ENCODE measurements at regions not wholly inside any gene's neighbourhood (a gene's known extent, or its start where the extent isn't known, plus 50 kb on each side); places are given as distances from the start of the nearest gene placed in this dataset.

DNA sequence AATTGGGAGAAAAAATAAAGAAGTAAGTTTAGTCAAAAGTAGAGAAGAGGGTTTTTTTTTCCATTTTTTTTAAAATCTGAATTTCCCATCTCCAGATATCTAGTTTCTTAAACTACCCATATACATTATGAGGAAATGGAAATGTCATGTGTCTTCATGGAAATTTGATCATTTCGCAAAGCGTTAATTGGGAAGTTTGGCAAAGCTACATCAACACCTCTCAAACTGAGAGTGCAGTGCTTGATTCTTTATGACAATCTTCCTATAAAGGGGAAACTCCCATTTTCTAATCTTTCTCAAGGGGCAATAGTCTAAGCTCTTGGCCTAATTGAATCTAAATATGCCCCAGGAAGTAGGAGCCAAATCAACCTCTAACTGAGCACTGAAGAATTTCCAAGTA lies 110.4 kb upstream of the INHBA start:
- Histone ChIP-seq H3K27me3 (ENCODE audit: low read depth, low read length) (peaks cover 33% of the 10 kb centered on the region), H3K9ac (ENCODE audit: low read length) (no peak overlapping the region), H3K4me2 (ENCODE audit: low read length) (no peak overlapping the region), H2AFZ (ENCODE audit: low read depth, low read length) (no peak overlapping the region), H3K79me2 (ENCODE audit: low read length) (no peaks in the 10 kb centered on the region), H3K9me3 (ENCODE audit: insufficient read depth, low read length) (peaks cover 31% of the 10 kb centered on the region), H3K4me3 (ENCODE audit: low read length) (no peak overlapping the region), H3K4me1 (ENCODE audit: low read length) (peaks cover 45% of the 10 kb centered on the region), H3K36me3 (replicated peaks; ENCODE audit: low read depth, low read length) (peaks cover 32% of the 10 kb centered on the region), H4K20me1 (ENCODE audit: insufficient read depth, low read length) (no peaks in the 10 kb centered on the region), H3K27ac (ENCODE audit: low read length) (no peak overlapping the region)
- TF ChIP-seq EZH2phosphoT487 (IDR thresholded peaks at IDR 0.05; ENCODE audit: low read depth), result no peak

- no peak overlapping the region for H3K9ac ChIP-seq (ENCODE audit: low read length)
- peaks cover 45% of the 10 kb centered on the region for H3K4me1 ChIP-seq (ENCODE audit: low read length)
- H4K20me1 ChIP-seq (ENCODE audit: insufficient read depth, low read length), result no peaks in the 10 kb centered on the region
- H3K9me3 ChIP-seq (ENCODE audit: insufficient read depth, low read length), result peaks cover 33% of the 10 kb centered on the region
- no peaks in the 10 kb centered on the region for H3K79me2 ChIP-seq (ENCODE audit: low read length)
- H3K36me3 ChIP-seq (replicated peaks; ENCODE audit: low read depth, low read length), result peaks cover 34% of the 10 kb centered on the region
- peaks cover 36% of the 10 kb centered on the region for H3K27me3 ChIP-seq (ENCODE audit: low read depth, low read length)
- TF ChIP-seq EZH2phosphoT487 (IDR thresholded peaks at IDR 0.05; ENCODE audit: low read depth), result no peak
- TF ChIP-seq, protein P1, sequence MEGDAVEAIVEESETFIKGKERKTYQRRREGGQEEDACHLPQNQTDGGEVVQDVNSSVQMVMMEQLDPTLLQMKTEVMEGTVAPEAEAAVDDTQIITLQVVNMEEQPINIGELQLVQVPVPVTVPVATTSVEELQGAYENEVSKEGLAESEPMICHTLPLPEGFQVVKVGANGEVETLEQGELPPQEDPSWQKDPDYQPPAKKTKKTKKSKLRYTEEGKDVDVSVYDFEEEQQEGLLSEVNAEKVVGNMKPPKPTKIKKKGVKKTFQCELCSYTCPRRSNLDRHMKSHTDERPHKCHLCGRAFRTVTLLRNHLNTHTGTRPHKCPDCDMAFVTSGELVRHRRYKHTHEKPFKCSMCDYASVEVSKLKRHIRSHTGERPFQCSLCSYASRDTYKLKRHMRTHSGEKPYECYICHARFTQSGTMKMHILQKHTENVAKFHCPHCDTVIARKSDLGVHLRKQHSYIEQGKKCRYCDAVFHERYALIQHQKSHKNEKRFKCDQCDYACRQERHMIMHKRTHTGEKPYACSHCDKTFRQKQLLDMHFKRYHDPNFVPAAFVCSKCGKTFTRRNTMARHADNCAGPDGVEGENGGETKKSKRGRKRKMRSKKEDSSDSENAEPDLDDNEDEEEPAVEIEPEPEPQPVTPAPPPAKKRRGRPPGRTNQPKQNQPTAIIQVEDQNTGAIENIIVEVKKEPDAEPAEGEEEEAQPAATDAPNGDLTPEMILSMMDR (IDR thresholded peaks at IDR 0.05; ENCODE audit: low read depth, low read length), result no peak
- H3K4me2 ChIP-seq (ENCODE audit: low read length), result no peak overlapping the region
- H2AFZ ChIP-seq (ENCODE audit: low read depth, low read length), result no peak overlapping the region
- H3K27ac ChIP-seq (ENCODE audit: low read length), result no peak overlapping the region
- no peak overlapping the region for H3K4me3 ChIP-seq (ENCODE audit: low read length)
Observed at GRCh38 chr7:41811941-41812340, 109.1 kb upstream of the INHBA start.

DNA sequence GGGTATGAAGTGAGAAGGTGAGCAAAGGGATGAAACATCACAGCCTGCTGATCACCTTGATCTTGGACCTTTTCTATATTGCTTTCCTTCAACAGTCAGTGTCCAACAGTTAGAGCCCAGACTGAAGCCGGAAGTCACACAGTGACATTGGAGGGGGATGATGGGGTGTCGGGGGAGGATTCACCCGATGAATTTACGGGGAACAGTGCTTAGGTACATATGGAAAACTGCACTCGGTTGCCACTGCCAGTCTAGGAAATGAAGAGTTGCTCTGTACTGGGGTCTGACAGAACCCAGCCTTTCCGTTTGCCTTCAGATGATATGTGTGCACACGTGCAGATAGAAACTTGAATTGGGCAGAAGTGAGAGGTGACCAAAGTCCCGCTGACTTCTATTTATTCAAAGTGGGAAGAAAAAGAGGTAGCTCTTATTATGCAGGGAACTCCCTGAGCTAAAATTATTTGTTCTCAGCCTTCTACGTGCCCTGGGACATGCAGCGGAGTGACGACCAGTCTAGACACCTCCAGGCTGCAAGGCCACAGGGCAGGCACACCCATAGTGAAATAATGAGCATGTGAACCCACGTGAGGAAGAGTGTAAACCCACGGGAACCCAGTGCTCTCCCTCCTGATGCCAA lies 107.2 kb upstream of the INHBA start:
- Histone ChIP-seq H4K20me1 (ENCODE audit: insufficient read depth, low read length) (no peaks in the 10 kb centered on the region), H3K9ac (ENCODE audit: low read length) (no peak overlapping the region; the same call in 1 of the 2 replicates), H3K4me3 (ENCODE audit: low read length) (peak overlapping the region; percentile 40; the same call in 1 of the 2 replicates), H3K36me3 (replicated peaks; ENCODE audit: low read depth, low read length) (peaks cover 34% of the 10 kb centered on the region), H3K79me2 (ENCODE audit: low read length) (no peaks in the 10 kb centered on the region), H3K27me3 (ENCODE audit: low read depth, low read length) (peaks cover 33% of the 10 kb centered on the region), H3K9me3 (ENCODE audit: insufficient read depth, low read length) (peaks cover 33% of the 10 kb centered on the region), H2AFZ (ENCODE audit: low read depth, low read length) (no peak overlapping the region; the same call in 1 of the 2 replicates), H3K4me2 (ENCODE audit: low read length) (peak overlapping the region; percentile 52), H3K27ac (ENCODE audit: low read length) (peak overlapping the region; percentile 77), H3K4me1 (ENCODE audit: low read length) (peaks cover 45% of the 10 kb centered on the region)
- no peak for TF ChIP-seq EZH2phosphoT487 (IDR thresholded peaks at IDR 0.05; ENCODE audit: low read depth)
- TF ChIP-seq, protein P1 (IDR thresholded peaks at IDR 0.05; ENCODE audit: low read depth, low read length), result no peak

DNA sequence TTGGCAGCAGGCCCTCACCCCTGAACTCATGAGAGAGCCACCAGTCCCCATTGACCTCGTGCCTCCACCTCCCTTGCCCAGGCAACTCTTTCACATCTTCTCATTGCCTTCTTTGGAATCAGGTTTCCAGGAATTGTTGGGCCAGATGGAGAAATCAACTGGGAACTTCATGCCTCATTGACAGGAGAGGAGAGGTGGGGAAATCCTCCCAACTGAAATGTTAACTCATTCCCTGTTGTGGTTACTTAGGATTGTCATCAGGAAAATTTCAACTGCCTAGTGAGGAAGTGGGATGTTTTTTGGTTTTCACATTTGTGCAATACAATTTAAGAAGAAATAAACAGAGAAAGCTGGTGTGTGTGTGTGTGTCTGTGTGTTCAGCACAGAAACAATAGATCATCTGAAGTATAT lies 106.6 kb upstream of the INHBA start:
- H2AFZ ChIP-seq (ENCODE audit: low read depth, low read length), result no peak overlapping the region
- peaks cover 34% of the 10 kb centered on the region for H3K36me3 ChIP-seq (replicated peaks; ENCODE audit: low read depth, low read length)
- H3K27me3 ChIP-seq (ENCODE audit: low read depth, low read length), result peaks cover 33% of the 10 kb centered on the region
- no peak for TF ChIP-seq EZH2phosphoT487 (IDR thresholded peaks at IDR 0.05; ENCODE audit: low read depth)
- TF ChIP-seq, protein P1 (IDR thresholded peaks at IDR 0.05; ENCODE audit: low read depth, low read length), result no peak
- peak overlapping the region; percentile 40; the same call in 1 of the 2 replicates for H3K4me3 ChIP-seq (ENCODE audit: low read length)
- H3K9me3 ChIP-seq (ENCODE audit: insufficient read depth, low read length), result peaks cover 33% of the 10 kb centered on the region
- H3K27ac ChIP-seq (ENCODE audit: low read length), result peak overlapping the region; percentile 77
- H3K4me2 ChIP-seq (ENCODE audit: low read length), result peak overlapping the region; percentile 52
- peaks cover 43% of the 10 kb centered on the region for H3K4me1 ChIP-seq (ENCODE audit: low read length)
- H4K20me1 ChIP-seq (ENCODE audit: insufficient read depth, low read length), result no peaks in the 10 kb centered on the region
- H3K9ac ChIP-seq (ENCODE audit: low read length), result no peak overlapping the region; the same call in 1 of the 2 replicates
- no peaks in the 10 kb centered on the region for H3K79me2 ChIP-seq (ENCODE audit: low read length)
